ENCODE measurements at regions not wholly inside any gene's neighbourhood (a gene's known extent, or its start where the extent isn't known, plus 50 kb on each side); places are given as distances from the start of the nearest gene placed in this dataset.

GRCh38 chr7:131800008-131800407 lies 243.6 kb upstream of the PODXL start:
- DNase-seq (no peak), ATAC-seq (ENCODE audit: low read depth) (no peak)
- POLR2A ChIA-PET (ENCODE audit: unreplicated experiment), result no interaction called here
- H3K9me3 ChIP-seq (ENCODE audit: control insufficient read depth, insufficient read depth, low read length), result no peaks in the 10 kb centered on the region
- intact Hi-C loops (cut with micrococcal nuclease), result no loop called here
- H3K56ac ChIP-seq (ENCODE audit: extremely low read depth, insufficient read depth, low read length), result no peak overlapping the region
- H3K9ac ChIP-seq (ENCODE audit: low read depth, low read length), result no peak overlapping the region
- no peak overlapping the region for H3K4ac ChIP-seq (ENCODE audit: low read depth, low read length)
- H3K79me1 ChIP-seq (ENCODE audit: low read depth in 1 of 2, low read length in 2 of 2), result no peaks in the 10 kb centered on the region
- H2AK5ac ChIP-seq (ENCODE audit: low read depth, low read length), result no peak overlapping the region
- no peak overlapping the region for H3K14ac ChIP-seq (replicated peaks; ENCODE audit: low read depth, low read length)
- CTCF ChIA-PET, result no interaction called here
- no peak overlapping the region for H2BK15ac ChIP-seq (ENCODE audit: low read depth, low read length)
- H3K36me3 ChIP-seq (ENCODE audit: control insufficient read depth, insufficient read depth, low read length), result no peaks in the 10 kb centered on the region
- no peak overlapping the region for H3K4me3 ChIP-seq (ENCODE audit: insufficient read depth, low read depth, low read length)
- WGBS, 2 experiments (ENCODE audit: extremely low coverage in 2 of 2, insufficient read length in 1 of 2), result 0% methylated on average over 1 of the region's 6 CpGs; no CpG with 5 or more reads in 1 of the 2 experiments
- H2BK20ac ChIP-seq (ENCODE audit: low read depth, low read length), result no peak overlapping the region
- H3K9me1 ChIP-seq (ENCODE audit: insufficient read depth, low read length), result no peaks in the 10 kb centered on the region
- H2BK5ac ChIP-seq (ENCODE audit: low read depth, low read length, poor library complexity, severe bottlenecking), result no peak overlapping the region
- no peak overlapping the region for H3K23ac ChIP-seq (ENCODE audit: low read depth, low read length)
- no peaks in the 10 kb centered on the region for H3K4me1 ChIP-seq (ENCODE audit: control insufficient read depth, insufficient read depth, low read length)
- in situ Hi-C loops (cut with MboI; ENCODE audit: low sequenced_read_pairs), result no loop called here
- H4K20me1 ChIP-seq (ENCODE audit: insufficient read depth, low read length), result no peaks in the 10 kb centered on the region
- no peak overlapping the region for H2BK120ac ChIP-seq (ENCODE audit: low read depth, low read length)
- H3K27me3 ChIP-seq (ENCODE audit: control insufficient read depth, insufficient read depth, low read length), result no peaks in the 10 kb centered on the region
- no peak overlapping the region for H4K91ac ChIP-seq (ENCODE audit: insufficient read depth, low read depth, low read length)
- H4K5ac ChIP-seq (ENCODE audit: low read depth, low read length), result no peak overlapping the region
- no peak overlapping the region for H2AK9ac ChIP-seq (replicated peaks; ENCODE audit: low read depth, low read length, poor library complexity)
- no peak overlapping the region for H3K18ac ChIP-seq (ENCODE audit: low read depth, low read length)
- no peak overlapping the region for H4K8ac ChIP-seq (ENCODE audit: low read depth in 2 of 2, low read length in 2 of 2)
- TF ChIP-seq RFX5 (IDR thresholded peaks at IDR 0.05; ENCODE audit: low read depth, low read length) (no peak), ELK1 (IDR thresholded peaks at IDR 0.05; ENCODE audit: borderline replicate concordance, low read depth, low read length) (no peak), USF2 (IDR thresholded peaks at IDR 0.05; ENCODE audit: low read depth, low read length) (no peak), POLR2A (IDR thresholded peaks at IDR 0.05; ENCODE audit: low read depth, low read length) (no peak), BHLHE40 (IDR thresholded peaks at IDR 0.05; ENCODE audit: low read depth, low read length) (no peak), SMC3 (IDR thresholded peaks at IDR 0.05; ENCODE audit: low read depth, low read length) (no peak), CEBPB (IDR thresholded peaks at IDR 0.05; ENCODE audit: low read depth, low read length) (no peak), CTCF (conservative IDR thresholded peaks at IDR 0.05; ENCODE audit: low read depth, low read length) (no peak), MAFK (IDR thresholded peaks at IDR 0.05; ENCODE audit: low read depth, low read length) (no peak), RCOR1 (IDR thresholded peaks at IDR 0.05; ENCODE audit: insufficient replicate concordance, low read length) (no peak), MXI1 (IDR thresholded peaks at IDR 0.05; ENCODE audit: borderline replicate concordance, low read depth, low read length) (no peak), FOS (IDR thresholded peaks at IDR 0.05; ENCODE audit: low read depth, low read length) (no peak), NFE2L2 (IDR thresholded peaks at IDR 0.05; ENCODE audit: low read depth, low read length) (no peak), CHD1 (IDR thresholded peaks at IDR 0.05; ENCODE audit: low read depth, low read length) (no peak), RAD21 (IDR thresholded peaks at IDR 0.05; ENCODE audit: low read length) (no peak), MAZ (IDR thresholded peaks at IDR 0.05; ENCODE audit: borderline replicate concordance, low read depth, low read length) (no peak)
- no peak overlapping the region for H3K4me2 ChIP-seq (ENCODE audit: low read depth, low read length)
- no TSS peak for BruUV-seq (replicated peaks)
- dilution Hi-C loops (cut with HindIII; ENCODE audit: low sequenced_read_pairs, unreplicated experiment), result no loop called here
- H3K27ac ChIP-seq (ENCODE audit: insufficient read depth, low read length), result no peak overlapping the region
- no peak overlapping the region for H2AFZ ChIP-seq (replicated peaks; ENCODE audit: low read length, poor library complexity)

Measured in IMR-90 (cell line).